GM23248 (cell line): ENCODE measurements at regions not wholly inside any gene's neighbourhood (a gene's known extent, or its start where the extent isn't known, plus 50 kb on each side); places are given as distances from the start of the nearest gene placed in this dataset.
"Not testable (repeated sequence)": the region's sequence is repeated elsewhere in the genome, so short reads cannot be mapped to it uniquely, and the experiment has no call there.

Experiments
- DNase-seq: peaks from one replicate; pipeline ENCODE4 v3.0.0-alpha.2; 2015
- H2AFZ ChIP-seq: fragments of 200-600 bp; sonication (generic); 2 replicates; pipeline ENCODE4 v1.6.1; 2016; ENCODE audit warnings: antibody characterized with exemption
- H3F3A ChIP-seq: fragments of 200-600 bp; sonication (generic); 2 replicates; pipeline ENCODE4 v1.6.1; 2016; ENCODE audit warnings: mild to moderate bottlenecking, antibody characterized with exemption, mixed run types; ENCODE audit not compliant: insufficient read depth
- H3K27ac ChIP-seq: fragments of 200-600 bp; sonication (generic); 2 replicates; pipeline ENCODE4 v1.5.1; 2016; ENCODE audit warnings: mild to moderate bottlenecking
- H3K27me3 ChIP-seq: fragments of 200-600 bp; sonication (generic); replicated peaks from 2 replicates; pipeline ENCODE4 v1.6.1; 2016; ENCODE audit warnings: mild to moderate bottlenecking; ENCODE audit not compliant: insufficient read depth
- H3K36me3 ChIP-seq: fragments of 200-600 bp; sonication (generic); 2 replicates; pipeline ENCODE4 v1.6.1; 2016; ENCODE audit warnings: low read depth, mild to moderate bottlenecking
- H3K4me1 ChIP-seq: fragments of 200-600 bp; sonication (generic); 2 replicates; pipeline ENCODE4 v1.6.1; 2016; ENCODE audit warnings: mild to moderate bottlenecking; ENCODE audit not compliant: insufficient read depth
- H3K4me2 ChIP-seq: fragments of 200-600 bp; sonication (generic); one replicate; pipeline ENCODE4 v1.6.1; 2016; ENCODE audit warnings: mild to moderate bottlenecking; ENCODE audit not compliant: unreplicated experiment
- H3K4me3 ChIP-seq: fragments of 200-600 bp; sonication (generic); 2 replicates; pipeline ENCODE4 v1.5.1; 2016; ENCODE audit warnings: mild to moderate bottlenecking
- H3K79me2 ChIP-seq: fragments of 200-600 bp; sonication (generic); 2 replicates; pipeline ENCODE4 v1.6.1; 2016; ENCODE audit warnings: mild to moderate bottlenecking; ENCODE audit not compliant: insufficient read depth
- H3K9ac ChIP-seq: fragments of 200-600 bp; sonication (generic); 2 replicates; pipeline ENCODE4 v1.6.1; 2016; ENCODE audit warnings: mild to moderate bottlenecking
- H3K9me2 ChIP-seq: fragments of 200-600 bp; sonication (generic); 2 replicates; pipeline ENCODE4 v1.6.1; 2016; ENCODE audit warnings: mixed run types, mild to moderate bottlenecking, moderate library complexity; ENCODE audit not compliant: insufficient read depth
- H3K9me3 ChIP-seq: fragments of 200-600 bp; sonication (generic); one replicate; pipeline ENCODE4 v1.6.1; 2017; ENCODE audit warnings: low read depth
- H4K20me1 ChIP-seq: fragments of 200-600 bp; sonication (generic); 2 replicates; pipeline ENCODE4 v1.6.0; 2016; ENCODE audit not compliant: insufficient read depth
- EZH2 ChIP-seq: fragments of 200-600 bp; sonication (generic); IDR thresholded peaks from 2 replicates; pipeline ENCODE4 v1.6.1; 2018; ENCODE audit warnings: antibody characterized with exemption, mild to moderate bottlenecking; ENCODE audit not compliant: insufficient read depth, poor library complexity, severe bottlenecking
- EZH2phosphoT487 ChIP-seq: fragments of 200-600 bp; sonication (generic); IDR thresholded peaks from 2 replicates; pipeline ENCODE4 v1.6.1; 2018; ENCODE audit warnings: antibody characterized with exemption, moderate library complexity, mild to moderate bottlenecking, low read depth; ENCODE audit not compliant: insufficient read depth
- WGBS, 2 experiments: methylation state at CpG; one replicate each; pipeline ENCODE4 v1.1.6; 2015 to 2017; ENCODE audit warnings: low lambda C conversion rate in 2 of 2, low coverage in 1 of 2; ENCODE audit errors: missing lambda C conversion rate in 2 of 2; 5-methylcytosine and 5-hydroxymethylcytosine counted together
- in situ Hi-C: fragments of 300-500 bp; cut with MboI; formaldehyde crosslinking; loops from 2 replicates; pipeline ENCODE4 v1.15.0; 2020

DNA sequence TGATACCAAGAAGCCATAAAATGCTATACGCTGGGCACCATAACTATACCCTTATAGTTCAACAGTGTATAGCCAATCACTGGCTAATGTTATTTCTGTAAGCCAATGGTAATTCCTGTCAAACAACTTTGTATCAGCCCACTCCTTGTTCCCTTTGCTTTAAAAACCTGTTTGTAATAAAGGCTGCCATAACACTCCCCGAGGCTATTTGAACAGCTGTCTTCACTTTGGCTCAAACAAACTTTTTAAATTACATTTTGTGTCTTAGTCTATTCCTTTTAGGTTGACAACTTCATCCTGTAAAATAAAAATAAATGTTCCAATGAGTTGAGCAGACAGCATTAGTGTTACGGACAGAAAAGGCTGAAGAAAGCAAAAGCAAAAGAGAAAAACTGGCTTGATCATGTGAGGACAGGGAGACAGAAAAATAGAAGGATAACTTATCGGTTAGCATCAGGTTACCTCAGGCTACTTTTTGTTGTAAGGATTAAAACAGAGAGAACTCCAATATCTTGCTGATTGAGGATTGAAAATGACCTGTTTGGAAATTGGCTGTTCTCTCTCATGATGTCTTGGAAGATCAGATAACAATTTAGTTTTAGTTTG lies 95.0 kb downstream of the AASDHPPT start:
- WGBS, 2 experiments = 11 to 14% methylated on average over 4 of the region's 4 CpGs
- Histone ChIP-seq H4K20me1 (no peaks in the 10 kb centered on the region), H2AFZ (no peak overlapping the region), H3K27me3 (no peaks in the 10 kb centered on the region; the same call in 1 of the 2 replicates), H3K36me3 (no peaks in the 10 kb centered on the region), H3K9me2 (no peaks in the 10 kb centered on the region), H3K4me2 (no peak overlapping the region), H3K9ac (no peak overlapping the region), H3K4me3 (no peak overlapping the region), H3F3A (no peaks in the 10 kb centered on the region), H3K9me3 (no peaks in the 10 kb centered on the region), H3K27ac (no peak overlapping the region), H3K79me2 (no peaks in the 10 kb centered on the region), H3K4me1 (no peaks in the 10 kb centered on the region)
- in situ Hi-C loops = loop anchor here (25.0 kb wide), 2 partner anchors 415 to 840 kb away; partner anchors contain the start of gene GUCY1A2
- DNase-seq = peak; percentile 12
- no peak for TF ChIP-seq EZH2
- TF ChIP-seq EZH2phosphoT487 = no peak

- in situ Hi-C loops = loop anchor here (25.0 kb wide), 2 partner anchors 414 to 839 kb away; partner anchors contain the start of gene GUCY1A2
- TF ChIP-seq EZH2 (no peak), EZH2phosphoT487 (no peak)
- H2AFZ ChIP-seq = no peak overlapping the region
Measured at GRCh38 chr11:106173291-106173690, 95.8 kb downstream of the AASDHPPT start.

GRCh38 chr11:106174003-106174402 lies 96.5 kb downstream of the AASDHPPT start:
- not testable (repeated sequence) for H3K27me3 ChIP-seq, H3K27ac ChIP-seq, H3K4me2 ChIP-seq, H3K9me3 ChIP-seq, DNase-seq, H4K20me1 ChIP-seq, H2AFZ ChIP-seq, H3K79me2 ChIP-seq, H3K4me3 ChIP-seq, H3K4me1 ChIP-seq, H3K9ac ChIP-seq, H3K36me3 ChIP-seq, H3K9me2 ChIP-seq, H3F3A ChIP-seq
- in situ Hi-C loops = loop anchor here (25.0 kb wide), 2 partner anchors 413 to 838 kb away; partner anchors contain the start of gene GUCY1A2
- 35 to 42% methylated on average over 4 of the region's 4 CpGs for WGBS, 2 experiments

More at GRCh38 chr11:106173291-106173690, 95.8 kb downstream of the AASDHPPT start:
- H3K4me3 ChIP-seq = no peak overlapping the region
- DNase-seq = no peak
- no peaks in the 10 kb centered on the region for H3K4me1 ChIP-seq
- H3K36me3 ChIP-seq = no peaks in the 10 kb centered on the region
- no peak overlapping the region for H3K4me2 ChIP-seq
- H3K9me3 ChIP-seq = no peaks in the 10 kb centered on the region
- no peak overlapping the region for H3K27ac ChIP-seq
- 5 to 17% methylated on average over 2 of the region's 2 CpGs for WGBS, 2 experiments
- no peak overlapping the region for H3K9ac ChIP-seq
- H3K27me3 ChIP-seq = no peaks in the 10 kb centered on the region; the same call in 1 of the 2 replicates
- no peaks in the 10 kb centered on the region for H4K20me1 ChIP-seq
- no peaks in the 10 kb centered on the region for H3K79me2 ChIP-seq
- H3F3A ChIP-seq = no peaks in the 10 kb centered on the region
- no peaks in the 10 kb centered on the region for H3K9me2 ChIP-seq

DNA sequence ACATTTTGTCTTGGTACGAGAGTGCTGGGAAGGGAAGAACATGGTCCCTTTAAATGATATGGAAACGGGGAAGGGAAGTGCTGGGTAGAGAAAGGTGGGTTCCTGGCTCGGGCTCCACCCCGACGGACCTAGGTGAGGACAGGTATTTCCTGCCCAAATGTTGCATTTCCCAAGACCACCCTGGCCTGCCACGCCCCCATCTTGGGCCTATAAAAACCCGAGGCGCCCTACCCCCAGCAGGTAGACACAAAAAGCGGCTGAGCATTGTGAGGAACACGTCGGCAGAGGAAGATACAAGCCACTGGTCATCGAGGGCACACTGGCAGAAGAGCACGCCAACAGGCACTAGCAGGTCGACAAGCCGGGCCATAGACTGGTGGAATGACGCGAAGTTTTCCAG lies 99.4 kb downstream of the AASDHPPT start:
- H3K9ac ChIP-seq = no peak overlapping the region
- no peaks in the 10 kb centered on the region for H3K79me2 ChIP-seq
- no peaks in the 10 kb centered on the region for H3K36me3 ChIP-seq
- no peaks in the 10 kb centered on the region for H3K9me3 ChIP-seq
- no peaks in the 10 kb centered on the region for H3F3A ChIP-seq
- no peak for DNase-seq
- H3K4me2 ChIP-seq = no peak overlapping the region
- no peaks in the 10 kb centered on the region for H3K4me1 ChIP-seq
- H3K27me3 ChIP-seq = no peaks in the 10 kb centered on the region; the same call in 1 of the 2 replicates
- no peak for TF ChIP-seq EZH2phosphoT487
- no peak for TF ChIP-seq EZH2
- no peak overlapping the region for H3K27ac ChIP-seq
- in situ Hi-C loops = no loop called here
- no peaks in the 10 kb centered on the region for H4K20me1 ChIP-seq
- H3K4me3 ChIP-seq = no peak overlapping the region
- no peak overlapping the region for H2AFZ ChIP-seq
- no peaks in the 10 kb centered on the region for H3K9me2 ChIP-seq
- WGBS, 2 experiments = 49 to 50% methylated on average over 16 to 17 of the region's 17 CpGs

DNA sequence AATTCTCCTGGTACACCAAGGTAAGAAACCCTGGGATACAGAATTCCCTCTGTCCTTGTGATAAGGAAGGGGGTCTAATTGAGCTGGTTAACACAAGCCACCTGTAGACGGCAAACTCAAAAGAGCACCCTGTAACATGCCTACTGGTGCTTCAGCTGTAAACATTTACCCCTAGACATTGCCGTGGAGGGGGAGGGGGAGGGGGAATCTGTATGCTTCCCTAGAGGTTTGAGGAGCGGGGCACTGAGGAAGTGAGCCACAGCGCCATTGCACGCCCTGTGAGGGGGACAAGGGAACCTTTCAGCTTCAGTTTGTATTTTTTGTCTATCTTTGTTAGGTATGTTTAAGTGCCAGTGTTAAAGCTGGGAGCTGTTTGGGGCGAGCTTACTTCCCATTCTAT lies 99.8 kb downstream of the AASDHPPT start:
- Histone ChIP-seq H3K27ac (no peak overlapping the region), H3F3A (no peaks in the 10 kb centered on the region), H3K9me3 (no peaks in the 10 kb centered on the region), H3K4me2 (no peak overlapping the region), H2AFZ (no peak overlapping the region), H3K9ac (no peak overlapping the region), H4K20me1 (no peaks in the 10 kb centered on the region), H3K79me2 (no peaks in the 10 kb centered on the region), H3K9me2 (no peaks in the 10 kb centered on the region), H3K4me1 (no peaks in the 10 kb centered on the region), H3K4me3 (no peak overlapping the region), H3K27me3 (no peaks in the 10 kb centered on the region; the same call in 1 of the 2 replicates), H3K36me3 (no peaks in the 10 kb centered on the region)
- no peak for DNase-seq
- in situ Hi-C loops = no loop called here
- 43 to 56% methylated on average over 6 of the region's 6 CpGs for WGBS, 2 experiments
- no peak for TF ChIP-seq EZH2phosphoT487
- TF ChIP-seq EZH2 = no peak
